HL-60/S4 treated with phorbol 12-myristate 13-acetate at 8.2 ng/mL for 4 days and 3 days (cell line): ENCODE measurements at regions not wholly inside any gene's neighbourhood (a gene's known extent, or its start where the extent isn't known, plus 50 kb on each side); places are given as distances from the start of the nearest gene placed in this dataset.
"Not testable (repeated sequence)": the region's sequence is repeated elsewhere in the genome, so short reads cannot be mapped to it uniquely, and the experiment has no call there.

Experiments
- in situ Hi-C: fragments of 300-500 bp; cut with MboI; formaldehyde crosslinking; loops from 2 replicates; pipeline ENCODE4 v1.15.0; 2022; ENCODE audit warnings: low sequenced_read_pairs

- in situ Hi-C loops, result no loop called here
Observed at GRCh38 chr21:28324690-28325089, 668.0 kb downstream of the LTN1 start.

GRCh38 chr21:28317177-28317950 is 675.3 kb downstream of the LTN1 start:
- in situ Hi-C loops, result no loop called here

GRCh38 chr21:28311411-28312190 is 681.1 kb downstream of the LTN1 start:
- in situ Hi-C loops, result no loop called here

- in situ Hi-C loops, result no loop called here
Observed at GRCh38 chr21:28310711-28311110, 682.0 kb downstream of the LTN1 start.

- in situ Hi-C loops, result no loop called here
Observed at GRCh38 chr21:28310171-28310685, 682.4 kb downstream of the LTN1 start.

GRCh38 chr21:28309596-28309995 is 683.1 kb downstream of the LTN1 start:
- in situ Hi-C loops, result no loop called here

- in situ Hi-C loops, result no loop called here
Observed at GRCh38 chr21:28308516-28308915, 684.2 kb downstream of the LTN1 start.

GRCh38 chr21:28299946-28300345 is 692.7 kb downstream of the LTN1 start:
- in situ Hi-C loops, result no loop called here

- in situ Hi-C loops, result no loop called here
Observed at GRCh38 chr21:28298251-28298672, 694.4 kb downstream of the LTN1 start.

- in situ Hi-C loops, result no loop called here
Observed at GRCh38 chr21:28294051-28294450, 698.6 kb downstream of the LTN1 start.

GRCh38 chr21:28283641-28284490 is 708.8 kb downstream of the LTN1 start:
- in situ Hi-C loops, result no loop called here

- in situ Hi-C loops, result no loop called here
Observed at GRCh38 chr21:28282833-28283232, 709.8 kb downstream of the LTN1 start.

GRCh38 chr21:28281357-28281756 is 711.3 kb downstream of the LTN1 start:
- in situ Hi-C loops, result not testable (repeated sequence)

GRCh38 chr21:28280611-28281010 is 712.1 kb downstream of the LTN1 start:
- in situ Hi-C loops, result no loop called here

GRCh38 chr21:28277324-28277723 is 715.4 kb downstream of the LTN1 start:
- in situ Hi-C loops, result no loop called here

- in situ Hi-C loops, result no loop called here
Observed at GRCh38 chr21:28272272-28272992, 720.2 kb downstream of the LTN1 start.

GRCh38 chr21:28269173-28269572 is 723.5 kb downstream of the LTN1 start:
- in situ Hi-C loops, result no loop called here

- in situ Hi-C loops, result no loop called here
Observed at GRCh38 chr21:28268685-28269084, 724.0 kb downstream of the LTN1 start.

GRCh38 chr21:28267449-28267848 is 725.2 kb downstream of the LTN1 start:
- in situ Hi-C loops, result no loop called here

GRCh38 chr21:28266061-28266460 is 726.6 kb downstream of the LTN1 start:
- in situ Hi-C loops, result no loop called here
